ENCODE measurements at regions not wholly inside any gene's neighbourhood (a gene's known extent, or its start where the extent isn't known, plus 50 kb on each side); places are given as distances from the start of the nearest gene placed in this dataset.

GRCh38 chr14:46250113-46250703 is 401.4 kb downstream of the RPL10L start:
- no peak for ATAC-seq
- TF ChIP-seq ISL1 (CRISPR knock-in tag; IDR thresholded peaks at IDR 0.05) (no peak), PPARA (CRISPR knock-in tag; IDR thresholded peaks at IDR 0.05; ENCODE audit: borderline replicate concordance) (no peak), OSR1 (CRISPR knock-in tag; IDR thresholded peaks at IDR 0.05) (no peak), TSHZ2 (CRISPR knock-in tag; IDR thresholded peaks at IDR 0.05) (no peak), POU6F1 (CRISPR knock-in tag; IDR thresholded peaks at IDR 0.05; ENCODE audit: borderline replicate concordance, low read depth) (no peak), ARNTL (CRISPR knock-in tag; IDR thresholded peaks at IDR 0.05; ENCODE audit: borderline replicate concordance, low read depth) (no peak), ZC3H10 (CRISPR knock-in tag; IDR thresholded peaks at IDR 0.05) (no peak), ESRRG (CRISPR knock-in tag; IDR thresholded peaks at IDR 0.05) (no peak), ZFP3 (CRISPR knock-in tag; IDR thresholded peaks at IDR 0.05) (no peak)

- no peak for ATAC-seq
Observed at GRCh38 chr14:46248001-46248630, 403.5 kb downstream of the RPL10L start.

GRCh38 chr14:46245276-46245675 is 406.3 kb downstream of the RPL10L start:
- no peak for ATAC-seq
- TF ChIP-seq ZNF565 (CRISPR knock-in tag; conservative IDR thresholded peaks at IDR 0.05; ENCODE audit: low read depth), result no peak
- no peak for TF ChIP-seq RARB (CRISPR knock-in tag; IDR thresholded peaks at IDR 0.05)
- TF ChIP-seq SNAI2 (CRISPR knock-in tag; IDR thresholded peaks at IDR 0.05), result no peak
- TF ChIP-seq BACH2 (CRISPR knock-in tag; IDR thresholded peaks at IDR 0.05; ENCODE audit: borderline replicate concordance), result no peak
- TF ChIP-seq TSHZ2 (CRISPR knock-in tag; IDR thresholded peaks at IDR 0.05), result no peak
- no peak for TF ChIP-seq ARNTL (CRISPR knock-in tag; IDR thresholded peaks at IDR 0.05; ENCODE audit: borderline replicate concordance, low read depth)
- no peak for TF ChIP-seq TCF4 (CRISPR knock-in tag; IDR thresholded peaks at IDR 0.05; ENCODE audit: borderline replicate concordance)
- TF ChIP-seq OSR1 (CRISPR knock-in tag; IDR thresholded peaks at IDR 0.05), result no peak
- no peak for TF ChIP-seq TOX (CRISPR knock-in tag; IDR thresholded peaks at IDR 0.05; ENCODE audit: borderline replicate concordance)
- TF ChIP-seq ZNF70 (CRISPR knock-in tag; IDR thresholded peaks at IDR 0.05), result no peak
- no peak for TF ChIP-seq ZFP30 (CRISPR knock-in tag; IDR thresholded peaks at IDR 0.05)
- TF ChIP-seq PPARA (CRISPR knock-in tag; IDR thresholded peaks at IDR 0.05; ENCODE audit: borderline replicate concordance), result no peak
- TF ChIP-seq ESRRG (CRISPR knock-in tag; IDR thresholded peaks at IDR 0.05), result no peak
- no peak for TF ChIP-seq GLIS3 (CRISPR knock-in tag; IDR thresholded peaks at IDR 0.05)

More at GRCh38 chr14:46248001-46248630, 403.5 kb downstream of the RPL10L start:
- TF ChIP-seq ESRRG (CRISPR knock-in tag; IDR thresholded peaks at IDR 0.05) (no peak), RARB (CRISPR knock-in tag; IDR thresholded peaks at IDR 0.05) (no peak), ZC3H10 (CRISPR knock-in tag; IDR thresholded peaks at IDR 0.05) (no peak)

- TF ChIP-seq GLIS3 (CRISPR knock-in tag; IDR thresholded peaks at IDR 0.05) (no peak), TOX (CRISPR knock-in tag; IDR thresholded peaks at IDR 0.05; ENCODE audit: borderline replicate concordance) (no peak), ZNF70 (CRISPR knock-in tag; IDR thresholded peaks at IDR 0.05) (no peak)
- ATAC-seq, result no peak
Observed at GRCh38 chr14:46233786-46234185, 417.8 kb downstream of the RPL10L start.

- TF ChIP-seq ZNF70 (CRISPR knock-in tag; IDR thresholded peaks at IDR 0.05) (no peak), CREB5 (CRISPR knock-in tag; IDR thresholded peaks at IDR 0.05; ENCODE audit: low read depth) (no peak), ISL1 (CRISPR knock-in tag; IDR thresholded peaks at IDR 0.05) (no peak), RARB (CRISPR knock-in tag; IDR thresholded peaks at IDR 0.05) (no peak), CSRNP3 (CRISPR knock-in tag; IDR thresholded peaks at IDR 0.05) (no peak), ZFP3 (CRISPR knock-in tag; IDR thresholded peaks at IDR 0.05) (no peak), CSDC2 (CRISPR knock-in tag; IDR thresholded peaks at IDR 0.05) (no peak)
- ATAC-seq, result no peak
Observed at GRCh38 chr14:46230540-46230939, 421.0 kb downstream of the RPL10L start.

Measured in SK-N-SH treated with all-trans-retinoic acid at 6 μM for 48 hours (cell line).